ENCODE measurements at regions not wholly inside any gene's neighbourhood (a gene's known extent, or its start where the extent isn't known, plus 50 kb on each side); places are given as distances from the start of the nearest gene placed in this dataset.

DNA sequence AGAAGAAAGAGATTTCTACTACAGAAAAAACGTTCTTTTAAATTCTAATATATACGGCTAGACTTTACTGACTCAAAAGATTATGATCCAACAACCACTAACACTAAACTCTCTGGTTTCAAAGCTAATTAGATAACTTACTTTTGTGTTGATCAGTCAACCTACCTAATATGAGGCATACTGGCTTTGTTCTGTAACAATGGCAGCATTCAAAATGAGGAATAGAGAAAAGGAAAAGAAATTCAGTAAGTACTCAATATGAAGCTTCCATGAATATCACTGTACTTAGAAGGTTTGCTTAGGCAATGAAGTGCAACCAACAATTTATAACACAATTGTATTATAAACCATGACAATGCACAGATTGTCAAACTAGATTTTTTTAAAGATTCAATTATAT, 430.5 kb upstream of the PMFBP1 start:
- Histone ChIP-seq H2BK5ac (ENCODE audit: low read depth, low read length) (no peak overlapping the region), H4K20me1 (replicated peaks in 1 of 2; ENCODE audit: control insufficient read depth in 1 of 2, insufficient read depth in 2 of 2, low read length in 2 of 2) (no peaks in the 10 kb centered on the region)

More for the DNA sequence above, 430.5 kb upstream of the PMFBP1 start:
- ChIA-PET CTCF (ENCODE audit: partially characterized antibody) (interaction anchor here (1.1 to 1.7 kb wide), 2 partner anchors 230 to 393 kb away, joined by 4 read pairs; no protein-coding TSS in a partner anchor), POLR2A (ENCODE audit: partially characterized antibody) (no interaction called here)
- Histone ChIP-seq H3K9ac (replicated peaks in 1 of 4; ENCODE audit: extremely low read depth in 1 of 4, low read depth in 3 of 4, low read length in 3 of 4) (no peak overlapping the region), H3K4me1 (replicated peaks in 1 of 4; ENCODE audit: control insufficient read depth in 3 of 4, insufficient read depth in 4 of 4, low read length in 3 of 4) (no peaks in the 10 kb centered on the region; a peak in 1 of 7 replicates), H4K5ac (ENCODE audit: insufficient read length, low read depth, low read length) (no peak overlapping the region), H3K23me2 (ENCODE audit: low read depth, low read length) (no peaks in the 10 kb centered on the region), H2AFZ (ENCODE audit: low read length) (no peak overlapping the region), H3K27ac (ENCODE audit: low read depth, low read length) (no peak overlapping the region), H3K9me3 (ENCODE audit: insufficient read depth in 2 of 2, low read depth in 1 of 2, low read length in 1 of 2) (no peaks in the 10 kb centered on the region), H3K4me3 (ENCODE audit: extremely low read depth in 1 of 4, insufficient read depth in 2 of 4, low read depth in 3 of 4, low read length in 4 of 4) (no peak overlapping the region), H3K4ac (replicated peaks; ENCODE audit: insufficient read length, low read depth, low read length) (no peak overlapping the region), H3K4me2 (ENCODE audit: insufficient read depth in 1 of 2, low read depth in 2 of 2, low read length in 2 of 2) (no peak overlapping the region), H3K56ac (replicated peaks; ENCODE audit: insufficient read length, low read depth, low read length) (no peak overlapping the region), H2AK5ac (ENCODE audit: low read depth, low read length) (no peak overlapping the region), H3K18ac (ENCODE audit: extremely low read depth, low read length) (no peak overlapping the region), H3K36me3 (ENCODE audit: control insufficient read depth in 2 of 4, insufficient read depth in 4 of 4, low read length in 3 of 4) (no peaks in the 10 kb centered on the region), H3K79me2 (ENCODE audit: control insufficient read depth in 1 of 2, insufficient read depth in 2 of 2, low read length in 2 of 2) (peaks cover 0 to 7% of the 10 kb centered on the region in 2 experiments; a peak in 1 of 4 replicates), H4K8ac (ENCODE audit: extremely low read depth, insufficient read depth, low read length) (no peak overlapping the region), H2BK120ac (replicated peaks; ENCODE audit: low read depth, low read length) (no peak overlapping the region), H2BK15ac (ENCODE audit: low read length) (no peak overlapping the region), H2BK20ac (ENCODE audit: low read length) (no peak overlapping the region), H2BK12ac (ENCODE audit: low read depth, low read length) (no peak overlapping the region), H3K14ac (ENCODE audit: insufficient read length) (no peak overlapping the region), H4K91ac (replicated peaks; ENCODE audit: insufficient read length, low read length) (no peak overlapping the region), H3K79me1 (ENCODE audit: low read depth, low read length) (peaks cover 4% of the 10 kb centered on the region), H3K27me3 (replicated peaks in 1 of 4; ENCODE audit: control insufficient read depth in 3 of 4, extremely low read depth in 1 of 4, insufficient read depth in 3 of 4, low read length in 3 of 4) (no peaks in the 10 kb centered on the region), H3K23ac (ENCODE audit: insufficient read length) (no peak overlapping the region)
- no peak for FAIRE-seq
- TF ChIP-seq EGR1 (IDR thresholded peaks at IDR 0.05; ENCODE audit: borderline replicate concordance, low read depth, low read length) (no peak), NRF1 (IDR thresholded peaks at IDR 0.05; ENCODE audit: low read depth, low read length) (no peak), RNF2 (IDR thresholded peaks at IDR 0.05; ENCODE audit: borderline replicate concordance, low read depth, low read length, missing control alignments, poor library complexity, severe bottlenecking) (no peak)
- no peak for DNase-seq (ENCODE audit: low read depth in 1 of 2, low spot score in 2 of 2)
- WGBS, 2 experiments (ENCODE audit: extremely low coverage in 1 of 2, insufficient coverage in 1 of 2, insufficient read length in 1 of 2, insufficient replicate concordance in 2 of 2, low coverage in 1 of 2, low lambda C conversion rate in 2 of 2, missing lambda C conversion rate in 1 of 2): 89% methylated on average over 2 of the region's 2 CpGs; no CpG with 5 or more reads in 1 of the 2 experiments
